HL-60 (cell line): ENCODE measurements at regions not wholly inside any gene's neighbourhood (a gene's known extent, or its start where the extent isn't known, plus 50 kb on each side); places are given as distances from the start of the nearest gene placed in this dataset.

Source experiments
- DNase-seq, 2 experiments: peaks; one replicate each; pipeline ENCODE4 v3.0.0-alpha.2; 2010 to 2020; ENCODE audit warnings: low read depth in 1 of 2, low spot score in 1 of 2
- H3K27ac ChIP-seq: fragments of 250-450 bp; sonication (Bioruptor Pico); replicated peaks from 2 replicates; pipeline ENCODE4 v1.5.1; 2020; ENCODE audit warnings: mild to moderate bottlenecking, moderate library complexity
- H3K27me3 ChIP-seq: fragments of 250-450 bp; sonication (Bioruptor Pico); 2 replicates; pipeline ENCODE4 v1.5.1; 2021; ENCODE audit warnings: mild to moderate bottlenecking, moderate library complexity; ENCODE audit not compliant: insufficient read depth, poor library complexity, severe bottlenecking
- H3K4me3 ChIP-seq: replicated peaks from 2 replicates; pipeline ENCODE4 v1.5.1; 2011; ENCODE audit warnings: mild to moderate bottlenecking, control low read depth, low read length; ENCODE audit not compliant: insufficient read depth
- CTCF ChIP-seq: IDR thresholded peaks from one replicate; pipeline ENCODE4 v1.5.1; 2011; ENCODE audit warnings: low read length, control low read depth, inconsistent platforms; ENCODE audit not compliant: insufficient read depth
- GABPA ChIP-seq: IDR thresholded peaks from 2 replicates; pipeline ENCODE4 v1.6.1; 2012; ENCODE audit warnings: low read depth
- POLR2AphosphoS5 ChIP-seq: IDR thresholded peaks from 2 replicates; pipeline ENCODE4 v1.6.1; 2012; ENCODE audit warnings: low read depth
- REST ChIP-seq: IDR thresholded peaks from 2 replicates; pipeline ENCODE4 v1.6.1; 2012; ENCODE audit warnings: low read depth; ENCODE audit not compliant: insufficient replicate concordance
- SPI1 ChIP-seq: IDR thresholded peaks from 2 replicates; pipeline ENCODE4 v1.6.1; 2012; ENCODE audit warnings: low read depth, mild to moderate bottlenecking, borderline replicate concordance

- no peak overlapping the region for H3K4me3 ChIP-seq
- no peak overlapping the region for H3K27ac ChIP-seq
- no peak for DNase-seq
- no peaks in the 10 kb centered on the region for H3K27me3 ChIP-seq
- no peak for TF ChIP-seq GABPA
- TF ChIP-seq REST = no peak
- TF ChIP-seq SPI1 = no peak
- no peak for TF ChIP-seq CTCF
- no peak for TF ChIP-seq POLR2AphosphoS5
Measured at GRCh38 chrX:39320165-39320564, 518.9 kb downstream of the MID1IP1 start.

- Histone ChIP-seq H3K27me3 (no peaks in the 10 kb centered on the region), H3K27ac (no peak overlapping the region), H3K4me3 (no peak overlapping the region)
- no peak for DNase-seq
- TF ChIP-seq GABPA (no peak), REST (no peak), CTCF (no peak), POLR2AphosphoS5 (no peak), SPI1 (no peak)
Measured at GRCh38 chrX:39322496-39322895, 521.2 kb downstream of the MID1IP1 start.

- DNase-seq = no peak
Measured at GRCh38 chrX:39324233-39324930, 523.1 kb downstream of the MID1IP1 start.

More at GRCh38 chrX:39324233-39324930, 523.1 kb downstream of the MID1IP1 start:
- no peak overlapping the region for H3K4me3 ChIP-seq
- no peaks in the 10 kb centered on the region for H3K27me3 ChIP-seq
- H3K27ac ChIP-seq = no peak overlapping the region
- TF ChIP-seq POLR2AphosphoS5 (no peak), GABPA (no peak), SPI1 (no peak), REST (no peak), CTCF (no peak)
